GM12878 (cell line): ENCODE measurements at regions not wholly inside any gene's neighbourhood (a gene's known extent, or its start where the extent isn't known, plus 50 kb on each side); places are given as distances from the start of the nearest gene placed in this dataset.

ENCODE experiments used
- ATAC-seq: fragments of 200-7000 bp; cut with Tn5 transposase; 3 replicates; pipeline ENCODE4 v1.9.1; 2020; ENCODE audit warnings: mild to moderate bottlenecking, moderate library complexity
- BruUV-seq: library from RNA; stranded (reverse); fragments of 400-500 nt; replicated peaks from 2 replicates; lab custom pipeline; 2021; lab: Mats Ljungman, UMichigan
- CTCF ChIA-PET: fragments of 300-600 bp; sonication (Branson Sonifier 250); formaldehyde crosslinking; extraction: SDS; loops from one replicate; lab custom pipeline; 2021; ENCODE audit warnings: inconsistent platforms; lab: Yijun Ruan, JAX
- POLR2A ChIA-PET: fragments of 350-600 bp; formaldehyde crosslinking; extraction: SDS; loops from one replicate; lab custom pipeline; 2021; ENCODE audit warnings: inconsistent platforms; lab: Charles Lee
- RAD21 ChIA-PET: fragments of 300-600 bp; sonication (Branson Sonifier 250); formaldehyde crosslinking; loops from one replicate; lab custom pipeline; 2023; ENCODE audit warnings: antibody characterized with exemption; ENCODE audit not compliant: unreplicated experiment; lab: Charles Lee
- SMC1A ChIA-PET: fragments of 300-600 bp; sonication (Branson Sonifier 250); formaldehyde crosslinking; loops from one replicate; lab custom pipeline; 2023; ENCODE audit not compliant: unreplicated experiment, uncharacterized antibody; lab: Charles Lee
- DNase-seq: peaks from one replicate; pipeline ENCODE4 v3.0.0-alpha.2; 2011; ENCODE audit warnings: low read depth, low spot score
- FAIRE-seq: peaks from 3 replicates; lab custom pipeline; 2011; peaks lifted over from hg19 to GRCh38; lab: Jason Lieb, UNC
- H2AFZ ChIP-seq: 2 replicates; pipeline ENCODE4 v1.6.0; 2011; ENCODE audit warnings: low read depth, low read length, control low read depth; ENCODE audit not compliant: control insufficient read depth
- H3K27ac ChIP-seq: 2 replicates; pipeline ENCODE4 v1.5.1; 2011; ENCODE audit warnings: control low read depth; ENCODE audit not compliant: control insufficient read depth, insufficient read depth
- H3K27me3 ChIP-seq, 2 experiments: replicated peaks in 1 of 2; 2 replicates each; pipeline versions ENCODE4 v1.6.0 to v1.6.1; 2011; ENCODE audit warnings: low read length in 1 of 2; ENCODE audit not compliant: control insufficient read depth in 2 of 2, insufficient read depth in 2 of 2
- H3K36me3 ChIP-seq, 2 experiments: 2 replicates each; pipeline ENCODE4 v1.5.1; 2011; ENCODE audit warnings: low read length in 1 of 2; ENCODE audit not compliant: control insufficient read depth in 2 of 2, insufficient read depth in 2 of 2
- H3K4me1 ChIP-seq: 2 replicates; pipeline ENCODE4 v1.6.1; 2011; ENCODE audit warnings: mild to moderate bottlenecking, low read length, moderate library complexity, mixed read lengths; ENCODE audit not compliant: control insufficient read depth, insufficient read depth
- H3K4me2 ChIP-seq: 2 replicates; pipeline ENCODE4 v1.6.0; 2011; ENCODE audit warnings: control low read depth; ENCODE audit not compliant: control insufficient read depth, insufficient read depth
- H3K4me3 ChIP-seq: fragments of 200-600 bp; sonication (generic); 2 replicates; pipeline ENCODE4 v1.5.1; 2016
- H3K79me2 ChIP-seq: 2 replicates; pipeline ENCODE4 v1.6.0; 2011; ENCODE audit warnings: low read length; ENCODE audit not compliant: control insufficient read depth, insufficient read depth
- H3K9ac ChIP-seq: 2 replicates; pipeline ENCODE4 v1.8.0; 2011; ENCODE audit warnings: low read length, control low read depth, mixed read lengths; ENCODE audit not compliant: control insufficient read depth, insufficient read depth
- H3K9me3 ChIP-seq: replicated peaks from 3 replicates; pipeline ENCODE4 v1.5.1; 2011; ENCODE audit warnings: mild to moderate bottlenecking, low read length; ENCODE audit not compliant: control insufficient read depth, insufficient read depth
- H4K20me1 ChIP-seq: 2 replicates; pipeline ENCODE4 v1.6.0; 2011; ENCODE audit not compliant: control insufficient read depth, insufficient read depth
- ASH2L ChIP-seq: fragments of 300-600, 200-600 bp; sonication (generic); IDR thresholded peaks from 2 replicates; pipeline ENCODE4 v1.6.1; 2017; ENCODE audit warnings: low read depth, mild to moderate bottlenecking, borderline replicate concordance
- ATF7 ChIP-seq: fragments of 450-650 bp; IDR thresholded peaks from 2 replicates; pipeline ENCODE4 v1.6.1; 2016; ENCODE audit warnings: low read depth, mild to moderate bottlenecking
- CHD1 ChIP-seq: IDR thresholded peaks from 2 replicates; pipeline ENCODE4 v1.6.1; 2012; ENCODE audit warnings: low read depth, low read length, improper control_type of control experiment
- CTCF ChIP-seq, 3 experiments: IDR thresholded peaks in 2 of 3; conservative IDR thresholded peaks in 1 of 3; 2 replicates each; pipeline ENCODE4 v1.5.1; 2011; ENCODE audit warnings: low read depth in 3 of 3, low read length in 3 of 3, mild to moderate bottlenecking in 3 of 3, control low read depth in 2 of 3, moderate library complexity in 2 of 3, inconsistent platforms in 1 of 3, mixed read lengths in 1 of 3; ENCODE audit not compliant: control insufficient read depth in 2 of 3, insufficient read depth in 1 of 3; ENCODE audit errors: extremely low read depth in 1 of 3
- RAD51 ChIP-seq: fragments of 450-650 bp; IDR thresholded peaks from 2 replicates; pipeline ENCODE4 v1.6.1; 2016; ENCODE audit warnings: moderate library complexity, mild to moderate bottlenecking, inconsistent platforms
- SREBF1 ChIP-seq: IDR thresholded peaks from 2 replicates; pipeline ENCODE4 v1.6.1; 2012; ENCODE audit warnings: mild to moderate bottlenecking, low read length
- ZBTB11 ChIP-seq: fragments of 450-650 bp; formaldehyde crosslinking; IDR thresholded peaks from 2 replicates; pipeline ENCODE4 v1.5.0; 2022; ENCODE audit warnings: mild to moderate bottlenecking, missing genetic modification characterization
- ZNF687 ChIP-seq: fragments of 450-650 bp; IDR thresholded peaks from 2 replicates; pipeline ENCODE4 v1.6.1; 2017; ENCODE audit warnings: mild to moderate bottlenecking, moderate library complexity
- ZZZ3 ChIP-seq: IDR thresholded peaks from 2 replicates; pipeline ENCODE4 v1.6.1; 2011; ENCODE audit warnings: low read depth; ENCODE audit not compliant: control insufficient read depth, insufficient read length
- in situ Hi-C: fragments of 300-500 bp; cut with MboI; formaldehyde crosslinking; loops from 9 replicates; pipeline ENCODE4 v1.14.3; 2018; ENCODE audit warnings: mixed read lengths
- intact Hi-C: fragments of 100-400 bp; cut with micrococcal nuclease; formaldehyde crosslinking; loops from one replicate; pipeline ENCODE4 v1.14.2; 2022; ENCODE audit not compliant: unreplicated experiment

- TF ChIP-seq ZBTB11 (no peak), ZNF687 (no peak)
Measured at GRCh38 chr18:47441914-47442313, 190.5 kb upstream of the SKOR2 start (continued).

GRCh38 chr18:47438001-47438400 lies 186.5 kb upstream of the SKOR2 start:
- ChIA-PET CTCF (no interaction called here), SMC1A (interaction anchor here (1.0 kb wide), 1 partner anchor 10 kb away, joined by 3 read pairs; no protein-coding TSS in a partner anchor), RAD21 (no interaction called here), POLR2A (no interaction called here)
- ATAC-seq (no peak), DNase-seq (no peak), FAIRE-seq (no peak)
- Histone ChIP-seq H3K27ac (no peak overlapping the region), H4K20me1 (no peaks in the 10 kb centered on the region), H3K9ac (no peak overlapping the region), H3K36me3 (no peaks in the 10 kb centered on the region), H3K4me3 (no peak overlapping the region), H2AFZ (no peak overlapping the region), H3K9me3 (no peaks in the 10 kb centered on the region), H3K27me3 (no peaks in the 10 kb centered on the region; a peak in 2 of 4 replicates), H3K79me2 (no peaks in the 10 kb centered on the region), H3K4me1 (no peaks in the 10 kb centered on the region), H3K4me2 (no peak overlapping the region)
- no TSS peak for BruUV-seq
- intact Hi-C loops (no loop called here), in situ Hi-C loops (no loop called here)
- TF ChIP-seq CHD1 (no peak), ZBTB11 (no peak), CTCF (IDR thresholded peaks at IDR 0.05 in 2 of 3, conservative IDR thresholded peaks at IDR 0.05 in 1 of 3; ENCODE audit: control insufficient read depth in 2 of 3, extremely low read depth in 1 of 3, insufficient read depth in 1 of 3, low read depth in 3 of 3, low read length in 3 of 3) (no peak), ASH2L (no peak), RAD51 (no peak), SREBF1 (no peak), ATF7 (no peak), ZZZ3 (no peak)
